ENCODE measurements at regions not wholly inside any gene's neighbourhood (a gene's known extent, or its start where the extent isn't known, plus 50 kb on each side); places are given as distances from the start of the nearest gene placed in this dataset.

DNA sequence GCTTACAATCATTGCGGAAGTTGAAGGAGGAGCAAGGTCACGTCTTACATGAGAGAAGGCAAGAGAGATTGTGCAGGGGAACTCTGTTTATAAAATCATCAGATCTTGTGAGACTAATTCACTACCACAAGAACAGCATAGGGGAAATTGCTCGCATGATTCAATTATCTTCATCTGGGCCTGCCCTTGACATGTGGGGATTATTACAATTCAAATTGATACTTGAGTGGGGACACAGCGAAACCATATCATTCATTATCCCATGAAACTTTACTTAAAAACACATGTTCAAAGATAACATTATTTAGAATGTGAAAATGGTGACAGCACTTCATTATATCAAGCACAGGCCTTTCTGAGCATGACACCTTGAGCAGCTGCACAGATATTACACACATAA is 1087.8 kb downstream of the C4orf33 start:
- TF ChIP-seq, protein P1, sequence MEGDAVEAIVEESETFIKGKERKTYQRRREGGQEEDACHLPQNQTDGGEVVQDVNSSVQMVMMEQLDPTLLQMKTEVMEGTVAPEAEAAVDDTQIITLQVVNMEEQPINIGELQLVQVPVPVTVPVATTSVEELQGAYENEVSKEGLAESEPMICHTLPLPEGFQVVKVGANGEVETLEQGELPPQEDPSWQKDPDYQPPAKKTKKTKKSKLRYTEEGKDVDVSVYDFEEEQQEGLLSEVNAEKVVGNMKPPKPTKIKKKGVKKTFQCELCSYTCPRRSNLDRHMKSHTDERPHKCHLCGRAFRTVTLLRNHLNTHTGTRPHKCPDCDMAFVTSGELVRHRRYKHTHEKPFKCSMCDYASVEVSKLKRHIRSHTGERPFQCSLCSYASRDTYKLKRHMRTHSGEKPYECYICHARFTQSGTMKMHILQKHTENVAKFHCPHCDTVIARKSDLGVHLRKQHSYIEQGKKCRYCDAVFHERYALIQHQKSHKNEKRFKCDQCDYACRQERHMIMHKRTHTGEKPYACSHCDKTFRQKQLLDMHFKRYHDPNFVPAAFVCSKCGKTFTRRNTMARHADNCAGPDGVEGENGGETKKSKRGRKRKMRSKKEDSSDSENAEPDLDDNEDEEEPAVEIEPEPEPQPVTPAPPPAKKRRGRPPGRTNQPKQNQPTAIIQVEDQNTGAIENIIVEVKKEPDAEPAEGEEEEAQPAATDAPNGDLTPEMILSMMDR (IDR thresholded peaks at IDR 0.05): no peak
- no peak for TF ChIP-seq POLR2A (IDR thresholded peaks at IDR 0.05)
- TF ChIP-seq POLR2AphosphoS5 (IDR thresholded peaks at IDR 0.05; ENCODE audit: insufficient read depth in 1 of 2, low read depth in 1 of 2): no peak

Data from vagina (tissue), 2 donors.